Psoas muscle (tissue), 7 donors: ENCODE measurements at regions not wholly inside any gene's neighbourhood (a gene's known extent, or its start where the extent isn't known, plus 50 kb on each side); places are given as distances from the start of the nearest gene placed in this dataset.
A peak's percentile ranks its signal among the peaks of the same experiment; 100 is the strongest.

Experiments used
- ATAC-seq, 4 donors: fragments of 200-7000 bp; cut with Tn5 transposase; one replicate each; pipeline ENCODE4 v1.9.1; 2020; ENCODE audit warnings: moderate library complexity in 3 of 4, mild to moderate bottlenecking in 2 of 4
- DNase-seq, 2 donors: peaks; one replicate each; pipeline ENCODE4 v3.0.0-alpha.2; 2020
- H3K27ac ChIP-seq: fragments of 200-600 bp; one replicate; pipeline ENCODE4 v1.8.0; 2022
- H3K27me3 ChIP-seq, 3 donors: fragments of 200-600 bp in 1 of 3; one replicate each; pipeline versions ENCODE4 v1.6.1 to v1.8.0; 2013 to 2022; ENCODE audit warnings: low read length in 2 of 3, mild to moderate bottlenecking in 2 of 3, moderate library complexity in 1 of 3; ENCODE audit not compliant: insufficient read depth in 3 of 3
- H3K36me3 ChIP-seq, 2 donors: fragments of 200-600 bp in 1 of 2; one replicate each; pipeline versions ENCODE4 v1.6.1 to v1.8.0; 2013 to 2022; ENCODE audit warnings: low read depth in 1 of 2, mild to moderate bottlenecking in 1 of 2, moderate library complexity in 1 of 2; ENCODE audit not compliant: insufficient read depth in 1 of 2
- H3K4me1 ChIP-seq: fragments of 200-600 bp; one replicate; pipeline ENCODE4 v1.8.0; 2022
- H3K4me3 ChIP-seq: fragments of 200-600 bp; one replicate; pipeline ENCODE4 v1.8.0; 2022; ENCODE audit warnings: mild to moderate bottlenecking
- H3K9me3 ChIP-seq: fragments of 200-600 bp; one replicate; pipeline ENCODE4 v1.8.0; 2022
- WGBS, 3 donors: extraction: QIAGEN DNeasy Blood & Tissue Kit; methylation state at CpG; one replicate each; pipeline versions ENCODE4 v1.1.6 to v1.1.7; 2013; 5-methylcytosine and 5-hydroxymethylcytosine counted together
- intact Hi-C, 2 donors: fragments of 100-400 bp; cut with DNase I; formaldehyde crosslinking; loops; one replicate each; pipeline versions ENCODE4 v1.11.0 to v1.14.2; 2022
- TF ChIP-seq, protein P1 (sequence below): fragments of 200-600 bp; IDR thresholded peaks from one replicate; pipeline ENCODE4 v1.8.0; 2022; ENCODE audit warnings: antibody characterized with exemption
- donor health status: healthy with polysubstance abuse.
- donor health status: DM: no; HTN: no; CAD: no; lungs with moderate emphysema.
- donor health status: Bipolar disorder and iron deficiency.
- donor health status: healthy.
- donor health status: DM: yes; HTN: yes; CAD: no.
- donor health status: DM: no; HTN: no; CAD: no.
- donor health status: DM: yes; HTN: yes; CAD: no.

- no peak for ATAC-seq
- TF ChIP-seq, protein P1, sequence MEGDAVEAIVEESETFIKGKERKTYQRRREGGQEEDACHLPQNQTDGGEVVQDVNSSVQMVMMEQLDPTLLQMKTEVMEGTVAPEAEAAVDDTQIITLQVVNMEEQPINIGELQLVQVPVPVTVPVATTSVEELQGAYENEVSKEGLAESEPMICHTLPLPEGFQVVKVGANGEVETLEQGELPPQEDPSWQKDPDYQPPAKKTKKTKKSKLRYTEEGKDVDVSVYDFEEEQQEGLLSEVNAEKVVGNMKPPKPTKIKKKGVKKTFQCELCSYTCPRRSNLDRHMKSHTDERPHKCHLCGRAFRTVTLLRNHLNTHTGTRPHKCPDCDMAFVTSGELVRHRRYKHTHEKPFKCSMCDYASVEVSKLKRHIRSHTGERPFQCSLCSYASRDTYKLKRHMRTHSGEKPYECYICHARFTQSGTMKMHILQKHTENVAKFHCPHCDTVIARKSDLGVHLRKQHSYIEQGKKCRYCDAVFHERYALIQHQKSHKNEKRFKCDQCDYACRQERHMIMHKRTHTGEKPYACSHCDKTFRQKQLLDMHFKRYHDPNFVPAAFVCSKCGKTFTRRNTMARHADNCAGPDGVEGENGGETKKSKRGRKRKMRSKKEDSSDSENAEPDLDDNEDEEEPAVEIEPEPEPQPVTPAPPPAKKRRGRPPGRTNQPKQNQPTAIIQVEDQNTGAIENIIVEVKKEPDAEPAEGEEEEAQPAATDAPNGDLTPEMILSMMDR = no peak
- no peaks in the 10 kb centered on the region for H3K4me1 ChIP-seq
- no peaks in the 10 kb centered on the region for H3K36me3 ChIP-seq
- no peaks in the 10 kb centered on the region for H3K9me3 ChIP-seq
- H3K27me3 ChIP-seq = no peaks in the 10 kb centered on the region
- H3K4me3 ChIP-seq = no peak overlapping the region
- WGBS, 3 donors = 64 to 80% (median 71%) methylated on average over 6 of the region's 6 CpGs
- intact Hi-C loops = no loop called here
- DNase-seq = no peak
- H3K27ac ChIP-seq = no peak overlapping the region
Observed at GRCh38 chr17:77794846-77795245, 163.7 kb upstream of the TNRC6C start.

DNA sequence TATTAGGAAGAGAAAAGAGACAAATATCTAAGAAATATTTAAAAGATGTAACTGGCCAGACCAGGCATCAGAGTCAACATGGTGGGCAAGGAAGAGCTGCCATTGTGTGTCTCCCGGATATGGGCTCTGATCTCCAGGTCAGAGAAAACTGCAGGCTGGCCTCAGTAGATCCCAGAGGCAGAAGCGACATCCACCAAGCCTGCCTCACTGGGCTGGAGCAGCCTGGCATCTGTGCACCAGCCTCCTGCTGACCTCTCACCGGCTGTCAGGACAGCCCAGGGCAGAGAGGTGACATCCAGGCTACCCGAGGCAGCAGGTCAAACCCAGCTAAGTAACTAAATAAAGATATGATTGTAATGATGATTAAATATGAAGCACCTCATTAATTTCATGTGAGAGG is 162.8 kb upstream of the TNRC6C start:
- WGBS, 3 donors = 67 to 86% (median 74%) methylated on average over 4 of the region's 4 CpGs
- no peaks in the 10 kb centered on the region for H3K4me1 ChIP-seq
- intact Hi-C loops = no loop called here
- TF ChIP-seq, protein P1 = no peak
- H3K27me3 ChIP-seq = no peaks in the 10 kb centered on the region
- H3K4me3 ChIP-seq = no peak overlapping the region
- no peak for DNase-seq
- no peaks in the 10 kb centered on the region for H3K9me3 ChIP-seq
- H3K27ac ChIP-seq = no peak overlapping the region
- no peak for ATAC-seq
- H3K36me3 ChIP-seq = no peaks in the 10 kb centered on the region

GRCh38 chr17:77796176-77796860 is 162.2 kb upstream of the TNRC6C start:
- H3K4me1 ChIP-seq = no peaks in the 10 kb centered on the region
- H3K27ac ChIP-seq = no peak overlapping the region
- 55 to 69% (median 59%) methylated on average over 9 of the region's 9 CpGs for WGBS, 3 donors
- TF ChIP-seq, protein P1 = no peak
- DNase-seq = peak in 1 of 2 donors; percentile 40
- no peaks in the 10 kb centered on the region for H3K36me3 ChIP-seq
- no peaks in the 10 kb centered on the region for H3K27me3 ChIP-seq
- ATAC-seq = peak in 2 of 4 donors; percentile 16 to 37
- intact Hi-C loops = no loop called here
- no peak overlapping the region for H3K4me3 ChIP-seq
- H3K9me3 ChIP-seq = no peaks in the 10 kb centered on the region

DNA sequence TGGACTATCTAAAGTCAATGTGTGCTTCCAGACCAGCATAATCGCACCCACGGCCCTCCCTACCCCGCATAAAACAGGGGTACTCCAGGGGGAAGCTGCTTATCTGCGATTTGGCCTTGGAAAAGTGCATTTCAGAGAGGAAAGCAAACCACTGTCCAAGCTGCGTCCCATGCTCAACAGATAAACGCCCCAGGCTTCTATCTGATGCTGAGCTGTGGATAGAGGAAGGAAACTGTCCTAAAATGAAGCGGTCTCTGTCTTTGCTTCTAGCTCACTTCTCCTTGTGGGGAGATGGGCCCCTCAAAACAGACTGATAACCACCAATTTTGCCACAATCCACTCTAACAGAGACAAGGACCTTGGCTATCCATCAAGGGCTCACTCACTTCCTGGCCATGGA is 160.5 kb upstream of the TNRC6C start:
- 86 to 93% (median 89%) methylated on average over 7 of the region's 7 CpGs for WGBS, 3 donors
- intact Hi-C loops = no loop called here
- ATAC-seq = no peak

More for the DNA sequence above, 160.5 kb upstream of the TNRC6C start:
- DNase-seq = no peak
- peaks cover 0 to 6% (median 0%) of the 10 kb centered on the region in 3 donors for H3K27me3 ChIP-seq
- H3K27ac ChIP-seq = no peak overlapping the region
- no peak overlapping the region for H3K4me3 ChIP-seq
- H3K4me1 ChIP-seq = no peaks in the 10 kb centered on the region
- no peaks in the 10 kb centered on the region for H3K36me3 ChIP-seq
- TF ChIP-seq, protein P1 = no peak
- no peaks in the 10 kb centered on the region for H3K9me3 ChIP-seq
